IPS-NIHi7 (cell line): ENCODE measurements at regions not wholly inside any gene's neighbourhood (a gene's known extent, or its start where the extent isn't known, plus 50 kb on each side); places are given as distances from the start of the nearest gene placed in this dataset.
A peak's percentile ranks its signal among the peaks of the same experiment; 100 is the strongest.
"Not testable (repeated sequence)": the region's sequence is repeated elsewhere in the genome, so short reads cannot be mapped to it uniquely, and the experiment has no call there.

Experiments
- DNase-seq: peaks from one replicate; pipeline ENCODE4 v3.0.0; 2012; ENCODE audit warnings: mixed read lengths; ENCODE audit errors: extremely low spot score

GRCh38 chr2:104976603-104977120 is 61.2 kb upstream of the MRPS9 start:
- DNase-seq = peak; percentile 74

- DNase-seq = no peak
These were observed 59.9 kb upstream of the MRPS9 start for GRCh38 chr2:104977958-104978357.

- not testable (repeated sequence) for DNase-seq
These were observed 58.1 kb upstream of the MRPS9 start for GRCh38 chr2:104979786-104980185.

- DNase-seq = no peak
These were observed 55.8 kb upstream of the MRPS9 start for GRCh38 chr2:104982111-104982510.
